ENCODE measurements at regions not wholly inside any gene's neighbourhood (a gene's known extent, or its start where the extent isn't known, plus 50 kb on each side); places are given as distances from the start of the nearest gene placed in this dataset.

- TF ChIP-seq ZNF425 (CRISPR knock-in tag; conservative IDR thresholded peaks at IDR 0.05): no peak
Measured at GRCh38 chr3:189042832-189043231, 128.9 kb upstream of the TPRG1 start (continued).

GRCh38 chr3:189049458-189050236 lies 122.1 kb upstream of the TPRG1 start:
- H3K27ac Mint-ChIP-seq: no peak overlapping the region; the same call in 1 of the 2 replicates
- peaks cover 2% of the 10 kb centered on the region; the same call in 1 of the 2 replicates for H3K27me3 Mint-ChIP-seq (ENCODE audit: low read depth)
- DNase-seq (ENCODE audit: low spot score) (peak; percentile 50), ATAC-seq (no peak; the same call in 1 of the 2 replicates)
- no peak for TF ChIP-seq AR (CRISPR knock-in tag; IDR thresholded peaks at IDR 0.05)
- TF ChIP-seq CTCF (IDR thresholded peaks at IDR 0.05): peak; percentile 14; the same call in 1 of the 2 replicates
- ChIA-PET POLR2A (no interaction called here), CTCF (interaction anchor here (0.7 to 1.6 kb wide), 6 partner anchors 8 to 1311 kb away, joined by 3 to 8 read pairs (median 3); no protein-coding TSS in a partner anchor)
- H3K4me1 Mint-ChIP-seq: peaks cover 2% of the 10 kb centered on the region; the same call in 1 of the 2 replicates
- H3K4me3 Mint-ChIP-seq: no peak overlapping the region
- H3K9me3 Mint-ChIP-seq: peaks cover 35% of the 10 kb centered on the region
- H3K36me3 Mint-ChIP-seq: peaks cover 15% of the 10 kb centered on the region

- H3K27me3 Mint-ChIP-seq (ENCODE audit: low read depth): peaks cover 2% of the 10 kb centered on the region; the same call in 1 of the 2 replicates
- H3K27ac Mint-ChIP-seq: no peak overlapping the region
- POLR2A ChIA-PET: no interaction called here
- no peak for DNase-seq (ENCODE audit: low spot score)
- no peak for ATAC-seq
- no peak overlapping the region for H3K4me3 Mint-ChIP-seq
- peaks cover 15% of the 10 kb centered on the region for H3K36me3 Mint-ChIP-seq
- peaks cover 2% of the 10 kb centered on the region; the same call in 1 of the 2 replicates for H3K4me1 Mint-ChIP-seq
- H3K9me3 Mint-ChIP-seq: peaks cover 35% of the 10 kb centered on the region
- CTCF ChIA-PET: interaction anchor here (1.7 kb wide), 1 partner anchor 12 kb away, joined by 6 read pairs; no protein-coding TSS in a partner anchor
- TF ChIP-seq ZNF532 (CRISPR knock-in tag; IDR thresholded peaks at IDR 0.05; ENCODE audit: borderline replicate concordance) (no peak), ZNF423 (CRISPR knock-in tag; IDR thresholded peaks at IDR 0.05) (no peak), ATF3 (CRISPR knock-in tag; conservative IDR thresholded peaks at IDR 0.05) (no peak), NR1H2 (CRISPR knock-in tag; IDR thresholded peaks at IDR 0.05) (no peak), E2F1 (CRISPR knock-in tag; IDR thresholded peaks at IDR 0.05) (no peak), TEAD4 (CRISPR knock-in tag; IDR thresholded peaks at IDR 0.05) (no peak), TEAD1 (CRISPR knock-in tag; IDR thresholded peaks at IDR 0.05) (no peak), GRHL2 (CRISPR knock-in tag; IDR thresholded peaks at IDR 0.05; ENCODE audit: insufficient replicate concordance, severe bottlenecking) (no peak), MLX (CRISPR knock-in tag; IDR thresholded peaks at IDR 0.05) (no peak), ZBTB43 (CRISPR knock-in tag; IDR thresholded peaks at IDR 0.05) (no peak), NFYB (CRISPR knock-in tag; conservative IDR thresholded peaks at IDR 0.05; ENCODE audit: low read depth) (no peak), ZNF263 (CRISPR knock-in tag; IDR thresholded peaks at IDR 0.05; ENCODE audit: low read depth) (no peak), NFE2L1 (CRISPR knock-in tag; IDR thresholded peaks at IDR 0.05) (no peak)
Measured at GRCh38 chr3:189053322-189053721, 118.4 kb upstream of the TPRG1 start.

Data from WTC11 (cell line).